KMS-11 (cell line): ENCODE measurements at regions not wholly inside any gene's neighbourhood (a gene's known extent, or its start where the extent isn't known, plus 50 kb on each side); places are given as distances from the start of the nearest gene placed in this dataset.

Experiments
- H2AFZ ChIP-seq: fragments of 200-600 bp; sonication (generic); 2 replicates; pipeline ENCODE4 v1.6.1; 2016; ENCODE audit warnings: antibody characterized with exemption, mixed run types, low read depth
- H3K27ac ChIP-seq: fragments of 200-600 bp; sonication (generic); 2 replicates; pipeline ENCODE4 v1.6.1; 2016; ENCODE audit warnings: mild to moderate bottlenecking, mixed run types
- H3K27me3 ChIP-seq: fragments of 200-600 bp; sonication (generic); 2 replicates; pipeline ENCODE4 v1.6.1; 2017; ENCODE audit warnings: mild to moderate bottlenecking, low read depth, mixed run types, moderate library complexity; ENCODE audit not compliant: insufficient read depth
- H3K36me3 ChIP-seq: fragments of 200-600 bp; sonication (generic); 2 replicates; pipeline ENCODE4 v1.6.1; 2017; ENCODE audit warnings: mild to moderate bottlenecking, mixed run types; ENCODE audit not compliant: insufficient read depth
- H3K4me1 ChIP-seq: fragments of 200-600 bp; sonication (generic); 2 replicates; pipeline ENCODE4 v1.6.1; 2016; ENCODE audit warnings: mild to moderate bottlenecking, low read depth, mixed run types; ENCODE audit not compliant: poor library complexity, severe bottlenecking
- H3K4me2 ChIP-seq: fragments of 200-600 bp; sonication (generic); 2 replicates; pipeline ENCODE4 v1.7.0; 2016; ENCODE audit warnings: mild to moderate bottlenecking, mixed run types
- H3K4me3 ChIP-seq: fragments of 200-600 bp; sonication (generic); IDR thresholded peaks from 2 replicates; pipeline ENCODE4 v1.6.1; 2017; ENCODE audit warnings: low read depth, low read length, mixed read lengths; ENCODE audit not compliant: insufficient read depth
- H3K79me2 ChIP-seq: fragments of 200-600 bp; sonication (generic); 2 replicates; pipeline ENCODE4 v1.6.1; 2016; ENCODE audit warnings: low read depth, mixed run types; ENCODE audit not compliant: insufficient read depth
- H3K9ac ChIP-seq: fragments of 200-600 bp; sonication (generic); 2 replicates; pipeline ENCODE4 v1.6.1; 2016; ENCODE audit warnings: mild to moderate bottlenecking, mixed run types
- H4K20me1 ChIP-seq: fragments of 200-600 bp; sonication (generic); 2 replicates; pipeline ENCODE4 v1.6.1; 2016; ENCODE audit warnings: mild to moderate bottlenecking, mixed run types; ENCODE audit not compliant: insufficient read depth
- TF ChIP-seq, protein P1 (sequence below): fragments of 200-600 bp; sonication (generic); conservative IDR thresholded peaks from 2 replicates; pipeline ENCODE4 v1.6.1; 2017; ENCODE audit warnings: low read depth, mild to moderate bottlenecking, antibody characterized with exemption, low read length, moderate library complexity, mixed read lengths

DNA sequence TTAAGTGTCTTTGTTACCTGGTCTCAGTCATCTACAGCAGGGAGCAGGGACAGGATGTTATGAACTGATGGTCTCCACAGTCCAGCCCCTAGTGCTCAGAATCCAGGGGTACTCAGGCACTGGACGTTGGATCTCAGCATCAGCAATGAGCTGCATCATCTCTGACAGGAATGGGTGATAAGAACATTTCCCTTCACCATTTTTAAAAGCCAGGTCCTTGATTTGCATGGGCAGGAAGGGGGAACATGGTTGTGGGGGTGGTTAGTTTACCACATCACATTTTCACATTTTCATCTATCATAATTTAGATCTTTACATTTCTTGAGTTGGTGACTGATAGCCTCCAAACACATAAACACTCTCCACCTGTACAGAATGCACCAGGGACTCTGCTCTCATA lies 427.8 kb upstream of the NPVF start:
- Histone ChIP-seq H3K79me2 (no peaks in the 10 kb centered on the region), H3K9ac (no peak overlapping the region), H3K4me1 (no peaks in the 10 kb centered on the region), H3K27ac (no peak overlapping the region), H3K36me3 (no peaks in the 10 kb centered on the region), H2AFZ (no peak overlapping the region), H3K4me3 (no peak overlapping the region), H4K20me1 (no peaks in the 10 kb centered on the region), H3K4me2 (no peak overlapping the region), H3K27me3 (no peaks in the 10 kb centered on the region)
- TF ChIP-seq, protein P1, sequence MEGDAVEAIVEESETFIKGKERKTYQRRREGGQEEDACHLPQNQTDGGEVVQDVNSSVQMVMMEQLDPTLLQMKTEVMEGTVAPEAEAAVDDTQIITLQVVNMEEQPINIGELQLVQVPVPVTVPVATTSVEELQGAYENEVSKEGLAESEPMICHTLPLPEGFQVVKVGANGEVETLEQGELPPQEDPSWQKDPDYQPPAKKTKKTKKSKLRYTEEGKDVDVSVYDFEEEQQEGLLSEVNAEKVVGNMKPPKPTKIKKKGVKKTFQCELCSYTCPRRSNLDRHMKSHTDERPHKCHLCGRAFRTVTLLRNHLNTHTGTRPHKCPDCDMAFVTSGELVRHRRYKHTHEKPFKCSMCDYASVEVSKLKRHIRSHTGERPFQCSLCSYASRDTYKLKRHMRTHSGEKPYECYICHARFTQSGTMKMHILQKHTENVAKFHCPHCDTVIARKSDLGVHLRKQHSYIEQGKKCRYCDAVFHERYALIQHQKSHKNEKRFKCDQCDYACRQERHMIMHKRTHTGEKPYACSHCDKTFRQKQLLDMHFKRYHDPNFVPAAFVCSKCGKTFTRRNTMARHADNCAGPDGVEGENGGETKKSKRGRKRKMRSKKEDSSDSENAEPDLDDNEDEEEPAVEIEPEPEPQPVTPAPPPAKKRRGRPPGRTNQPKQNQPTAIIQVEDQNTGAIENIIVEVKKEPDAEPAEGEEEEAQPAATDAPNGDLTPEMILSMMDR, result no peak

DNA sequence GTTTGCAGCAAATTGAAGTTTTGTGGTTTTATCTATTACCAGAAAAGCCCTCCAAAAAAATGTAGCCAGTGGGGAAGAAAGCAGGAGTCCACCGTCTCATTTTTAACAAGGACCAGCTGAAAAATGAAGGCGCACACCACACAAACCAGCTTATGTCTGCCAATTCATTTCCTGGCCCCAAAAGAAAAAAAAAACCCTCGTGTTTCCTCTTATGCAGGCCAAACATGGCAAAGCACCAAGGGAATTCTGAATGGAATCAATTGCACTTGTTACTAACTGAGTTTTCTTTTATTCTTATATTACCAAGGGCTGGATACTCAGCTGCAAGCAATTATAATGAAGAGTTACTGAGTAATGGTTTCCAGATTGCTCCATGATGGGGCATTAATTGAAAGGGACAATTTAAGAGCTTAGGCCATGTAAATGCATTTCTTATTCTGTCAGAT lies 428.3 kb upstream of the NPVF start:
- Histone ChIP-seq H3K4me1 (no peaks in the 10 kb centered on the region), H3K9ac (no peak overlapping the region), H2AFZ (no peak overlapping the region), H3K36me3 (no peaks in the 10 kb centered on the region), H3K4me3 (no peak overlapping the region), H3K4me2 (no peak overlapping the region), H3K27ac (no peak overlapping the region), H3K27me3 (no peaks in the 10 kb centered on the region), H3K79me2 (no peaks in the 10 kb centered on the region), H4K20me1 (no peaks in the 10 kb centered on the region)
- TF ChIP-seq, protein P1, result no peak

DNA sequence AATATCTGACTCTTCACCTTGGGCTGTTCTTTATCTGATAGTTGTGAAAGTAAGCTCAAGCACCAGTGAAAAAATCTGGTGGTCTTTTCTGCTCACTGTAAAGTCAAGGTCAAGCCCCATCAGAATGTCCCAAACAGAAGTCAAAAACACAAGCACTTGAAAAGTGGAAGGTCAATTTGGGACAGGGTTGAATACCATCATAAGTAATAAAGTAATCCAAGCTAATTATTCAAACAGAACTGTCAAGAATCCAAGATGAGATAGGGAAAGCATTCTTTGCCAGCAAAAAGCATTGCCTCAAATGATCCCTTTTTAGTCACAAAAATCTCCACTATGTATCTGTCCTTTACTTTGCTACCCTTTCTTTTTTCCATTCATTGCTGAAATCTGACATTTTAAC lies 430.1 kb upstream of the NPVF start:
- Histone ChIP-seq H3K36me3 (no peaks in the 10 kb centered on the region), H2AFZ (no peak overlapping the region), H3K4me3 (no peak overlapping the region), H3K4me1 (no peaks in the 10 kb centered on the region), H3K27ac (no peak overlapping the region), H4K20me1 (no peaks in the 10 kb centered on the region), H3K4me2 (no peak overlapping the region), H3K79me2 (no peaks in the 10 kb centered on the region), H3K27me3 (no peaks in the 10 kb centered on the region), H3K9ac (no peak overlapping the region)
- TF ChIP-seq, protein P1, result no peak

DNA sequence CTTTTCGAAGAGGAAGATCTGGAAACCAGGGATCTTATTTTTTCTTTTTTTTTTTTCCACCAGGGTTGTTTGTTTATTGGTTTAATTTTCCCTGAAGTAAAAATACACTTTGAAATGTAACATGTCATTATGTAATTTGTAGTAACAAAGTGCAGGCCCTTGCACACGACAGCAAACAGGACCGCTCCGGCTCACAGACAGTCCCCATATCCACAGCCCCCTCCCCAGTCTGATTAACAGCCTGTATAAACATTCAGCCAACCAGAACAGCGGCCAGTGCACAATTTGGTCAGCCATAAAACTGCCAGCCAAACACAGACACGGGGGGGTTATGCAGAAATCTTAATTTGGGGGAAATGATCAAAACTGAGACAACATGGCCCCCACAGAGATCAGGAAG lies 431.6 kb upstream of the NPVF start:
- no peaks in the 10 kb centered on the region for H3K36me3 ChIP-seq
- H3K4me1 ChIP-seq, result no peaks in the 10 kb centered on the region
- H2AFZ ChIP-seq, result no peak overlapping the region
- no peak overlapping the region for H3K4me3 ChIP-seq
- H3K9ac ChIP-seq, result no peak overlapping the region
- no peak overlapping the region for H3K27ac ChIP-seq
- H4K20me1 ChIP-seq, result no peaks in the 10 kb centered on the region
- no peaks in the 10 kb centered on the region for H3K79me2 ChIP-seq
- H3K4me2 ChIP-seq, result no peak overlapping the region
- TF ChIP-seq, protein P1, result no peak
- H3K27me3 ChIP-seq, result no peaks in the 10 kb centered on the region
